SU-DHL-6 (cell line): ENCODE measurements at regions not wholly inside any gene's neighbourhood (a gene's known extent, or its start where the extent isn't known, plus 50 kb on each side); places are given as distances from the start of the nearest gene placed in this dataset.

Source experiments
- EZH2phosphoT487 ChIP-seq: fragments of 200-600 bp; sonication (generic), shearing (Covaris generic); conservative IDR thresholded peaks from 2 replicates; pipeline ENCODE4 v1.6.1; 2018; ENCODE audit warnings: mild to moderate bottlenecking, antibody characterized with exemption, low read length, moderate library complexity, mixed read lengths
- TF ChIP-seq, protein P1 (sequence below): fragments of 200-600 bp; sonication (generic); IDR thresholded peaks from one replicate; pipeline ENCODE4 v1.5.1; 2017; ENCODE audit warnings: antibody characterized with exemption, mild to moderate bottlenecking, low read length, moderate library complexity; ENCODE audit not compliant: insufficient read depth, poor library complexity, severe bottlenecking

DNA sequence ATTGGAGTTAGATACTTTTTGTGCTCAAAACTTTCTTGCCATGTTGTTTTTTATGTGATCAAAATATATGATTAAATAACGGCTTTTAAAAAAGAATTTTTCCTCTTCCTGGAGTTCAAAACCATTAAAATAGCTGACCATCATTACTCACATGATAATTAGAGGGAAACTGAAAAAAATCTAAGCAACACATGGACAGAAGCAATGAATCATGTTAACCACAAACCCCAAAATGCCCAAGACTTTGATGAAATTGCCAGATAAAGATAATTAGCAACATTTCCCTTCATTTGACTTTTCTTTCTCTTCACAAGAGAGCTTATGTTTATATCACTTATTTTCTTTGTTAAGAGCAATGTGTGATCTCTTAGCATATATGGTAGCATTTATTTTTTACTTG, 1294.2 kb downstream of the EFNA5 start:
- TF ChIP-seq, protein P1, sequence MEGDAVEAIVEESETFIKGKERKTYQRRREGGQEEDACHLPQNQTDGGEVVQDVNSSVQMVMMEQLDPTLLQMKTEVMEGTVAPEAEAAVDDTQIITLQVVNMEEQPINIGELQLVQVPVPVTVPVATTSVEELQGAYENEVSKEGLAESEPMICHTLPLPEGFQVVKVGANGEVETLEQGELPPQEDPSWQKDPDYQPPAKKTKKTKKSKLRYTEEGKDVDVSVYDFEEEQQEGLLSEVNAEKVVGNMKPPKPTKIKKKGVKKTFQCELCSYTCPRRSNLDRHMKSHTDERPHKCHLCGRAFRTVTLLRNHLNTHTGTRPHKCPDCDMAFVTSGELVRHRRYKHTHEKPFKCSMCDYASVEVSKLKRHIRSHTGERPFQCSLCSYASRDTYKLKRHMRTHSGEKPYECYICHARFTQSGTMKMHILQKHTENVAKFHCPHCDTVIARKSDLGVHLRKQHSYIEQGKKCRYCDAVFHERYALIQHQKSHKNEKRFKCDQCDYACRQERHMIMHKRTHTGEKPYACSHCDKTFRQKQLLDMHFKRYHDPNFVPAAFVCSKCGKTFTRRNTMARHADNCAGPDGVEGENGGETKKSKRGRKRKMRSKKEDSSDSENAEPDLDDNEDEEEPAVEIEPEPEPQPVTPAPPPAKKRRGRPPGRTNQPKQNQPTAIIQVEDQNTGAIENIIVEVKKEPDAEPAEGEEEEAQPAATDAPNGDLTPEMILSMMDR = no peak
- TF ChIP-seq EZH2phosphoT487 = no peak
